ENCODE measurements at regions not wholly inside any gene's neighbourhood (a gene's known extent, or its start where the extent isn't known, plus 50 kb on each side); places are given as distances from the start of the nearest gene placed in this dataset.
"Not testable (repeated sequence)": the region's sequence is repeated elsewhere in the genome, so short reads cannot be mapped to it uniquely, and the experiment has no call there.

DNA sequence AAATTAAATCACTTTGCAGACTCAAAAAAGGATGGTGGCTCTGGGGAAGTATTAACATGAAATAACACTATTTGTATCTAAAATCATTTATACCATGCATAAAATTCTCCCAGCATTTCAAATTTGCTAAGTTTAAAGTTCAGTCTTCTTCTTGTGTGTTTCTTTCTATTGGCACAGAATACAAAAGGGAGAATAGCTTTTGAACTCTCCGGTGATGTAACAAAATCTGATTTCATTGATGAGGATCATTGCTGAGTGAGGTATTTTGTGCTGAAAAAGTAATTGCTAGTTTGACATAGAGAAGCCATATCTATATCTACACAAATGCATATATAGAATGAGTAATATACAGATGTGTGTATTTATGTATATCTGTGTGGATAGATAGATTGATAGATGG lies 174.8 kb downstream of the LACC1 start:
- Mint-ChIP-seq H3K27ac (no peak overlapping the region), H3K4me3 (no peak overlapping the region), H3K36me3 (ENCODE audit: insufficient read depth in 2 of 2) (no peaks in the 10 kb centered on the region), H3K4me1 (ENCODE audit: low read depth) (peaks cover 9% of the 10 kb centered on the region), H3K27me3 (ENCODE audit: low read depth) (peaks cover 36% of the 10 kb centered on the region), H3K9me3 (no peaks in the 10 kb centered on the region)
- ATAC-seq (replicated peaks in 1 of 2): no peak
- DNase-seq: no peak

- Mint-ChIP-seq H3K4me3 (peak overlapping the region; percentile 13 to 37), H3K27me3 (ENCODE audit: low read depth) (peaks cover 43% of the 10 kb centered on the region)
- not testable (repeated sequence) for H3K27ac Mint-ChIP-seq; DNase-seq; H3K36me3 Mint-ChIP-seq (ENCODE audit: insufficient read depth in 2 of 2); H3K4me1 Mint-ChIP-seq (ENCODE audit: low read depth); ATAC-seq (replicated peaks in 1 of 2); H3K9me3 Mint-ChIP-seq
These were observed 176.0 kb downstream of the LACC1 start for GRCh38 chr13:44055681-44056080.

- H3K36me3 Mint-ChIP-seq (ENCODE audit: insufficient read depth in 2 of 2): no peaks in the 10 kb centered on the region
- ATAC-seq (replicated peaks in 1 of 2): no peak
- no peaks in the 10 kb centered on the region for H3K9me3 Mint-ChIP-seq
- H3K4me3 Mint-ChIP-seq: no peak overlapping the region
- peaks cover 9% of the 10 kb centered on the region for H3K4me1 Mint-ChIP-seq (ENCODE audit: low read depth)
- DNase-seq: no peak
- no peak overlapping the region for H3K27ac Mint-ChIP-seq
- peaks cover 43% of the 10 kb centered on the region for H3K27me3 Mint-ChIP-seq (ENCODE audit: low read depth)
These were observed 178.4 kb downstream of the LACC1 start for GRCh38 chr13:44058067-44058466.

- ATAC-seq (replicated peaks in 1 of 2) (no peak), DNase-seq (no peak)
- no peaks in the 10 kb centered on the region for H3K36me3 Mint-ChIP-seq (ENCODE audit: insufficient read depth in 2 of 2)
- H3K27me3 Mint-ChIP-seq (ENCODE audit: low read depth): peaks cover 43% of the 10 kb centered on the region
- no peak overlapping the region for H3K4me3 Mint-ChIP-seq
- H3K4me1 Mint-ChIP-seq (ENCODE audit: low read depth): peaks cover 9% of the 10 kb centered on the region
- H3K9me3 Mint-ChIP-seq: no peaks in the 10 kb centered on the region
- H3K27ac Mint-ChIP-seq: no peak overlapping the region
These were observed 179.0 kb downstream of the LACC1 start for GRCh38 chr13:44058624-44059215.

DNA sequence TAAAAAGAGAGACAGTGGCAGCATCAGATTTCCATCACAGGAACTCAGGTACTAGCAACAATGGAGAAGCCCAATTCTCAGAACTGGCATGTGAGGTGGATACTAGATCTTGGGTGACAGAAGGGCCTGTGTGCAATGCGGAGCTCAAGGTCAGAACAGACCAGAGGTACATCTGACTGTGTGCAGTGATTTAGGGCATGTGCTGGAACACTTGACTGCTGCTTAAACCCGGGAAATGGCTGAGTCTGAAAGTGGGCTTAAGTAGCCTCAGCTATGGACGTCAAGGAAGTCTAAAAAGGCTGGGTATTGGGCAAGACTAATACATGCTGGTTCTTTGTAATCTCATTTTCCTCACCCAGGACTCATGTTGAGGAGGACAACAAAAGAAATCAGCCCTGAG lies 182.2 kb downstream of the LACC1 start:
- H3K4me3 Mint-ChIP-seq: no peak overlapping the region
- H3K36me3 Mint-ChIP-seq (ENCODE audit: insufficient read depth in 2 of 2): peaks cover 0 to under 1% of the 10 kb centered on the region in 2 donors
- H3K4me1 Mint-ChIP-seq (ENCODE audit: low read depth): no peaks in the 10 kb centered on the region
- H3K9me3 Mint-ChIP-seq: no peaks in the 10 kb centered on the region
- peaks cover 42% of the 10 kb centered on the region for H3K27me3 Mint-ChIP-seq (ENCODE audit: low read depth)
- DNase-seq: no peak
- no peak overlapping the region for H3K27ac Mint-ChIP-seq
- no peak for ATAC-seq (replicated peaks in 1 of 2)

DNA sequence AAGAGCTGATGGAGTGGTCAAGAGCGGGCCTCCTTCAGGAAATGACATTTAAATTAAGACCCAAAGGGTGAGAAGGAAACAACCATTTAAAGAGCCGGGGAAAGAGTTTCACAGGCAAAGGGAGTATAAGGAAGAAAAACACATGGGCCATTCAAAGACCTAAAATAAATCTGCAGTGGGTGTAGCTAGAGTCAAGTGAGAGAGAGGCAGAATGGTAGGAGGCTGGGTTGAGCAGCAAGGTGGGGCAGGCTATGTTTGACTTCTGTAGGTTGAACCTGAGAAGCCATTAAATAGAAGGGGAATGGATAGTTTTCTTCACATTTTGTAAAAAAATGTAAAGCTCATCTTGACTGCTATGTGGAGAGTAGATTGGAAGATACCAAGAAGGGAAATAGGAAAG lies 183.8 kb downstream of the LACC1 start:
- Mint-ChIP-seq H3K4me3 (no peak overlapping the region), H3K4me1 (ENCODE audit: low read depth) (no peaks in the 10 kb centered on the region), H3K36me3 (ENCODE audit: insufficient read depth in 2 of 2) (peaks cover 0 to 1% of the 10 kb centered on the region in 2 donors), H3K27ac (no peak overlapping the region), H3K9me3 (no peaks in the 10 kb centered on the region), H3K27me3 (ENCODE audit: low read depth) (peaks cover 30% of the 10 kb centered on the region)
- no peak for ATAC-seq (replicated peaks in 1 of 2)
- no peak for DNase-seq

GRCh38 chr13:44063881-44064280 lies 184.2 kb downstream of the LACC1 start:
- peaks cover 32% of the 10 kb centered on the region for H3K27me3 Mint-ChIP-seq (ENCODE audit: low read depth)
- H3K27ac Mint-ChIP-seq: no peak overlapping the region
- no peaks in the 10 kb centered on the region for H3K9me3 Mint-ChIP-seq
- ATAC-seq (replicated peaks in 1 of 2) (no peak), DNase-seq (no peak)
- peaks cover 0 to 1% of the 10 kb centered on the region in 2 donors for H3K36me3 Mint-ChIP-seq (ENCODE audit: insufficient read depth in 2 of 2)
- H3K4me1 Mint-ChIP-seq (ENCODE audit: low read depth): no peaks in the 10 kb centered on the region
- H3K4me3 Mint-ChIP-seq: no peak overlapping the region

GRCh38 chr13:44064357-44064756 lies 184.7 kb downstream of the LACC1 start:
- H3K27ac Mint-ChIP-seq: no peak overlapping the region
- no peaks in the 10 kb centered on the region for H3K4me1 Mint-ChIP-seq (ENCODE audit: low read depth)
- H3K4me3 Mint-ChIP-seq: no peak overlapping the region
- peaks cover 34% of the 10 kb centered on the region for H3K27me3 Mint-ChIP-seq (ENCODE audit: low read depth)
- no peaks in the 10 kb centered on the region for H3K9me3 Mint-ChIP-seq
- DNase-seq (no peak), ATAC-seq (replicated peaks in 1 of 2) (no peak)
- peaks cover 0 to 1% of the 10 kb centered on the region in 2 donors for H3K36me3 Mint-ChIP-seq (ENCODE audit: insufficient read depth in 2 of 2)

- Mint-ChIP-seq H3K27me3 (ENCODE audit: low read depth) (peaks cover 28% of the 10 kb centered on the region), H3K36me3 (ENCODE audit: insufficient read depth in 2 of 2) (peaks cover 1 to 8% of the 10 kb centered on the region in 2 donors), H3K27ac (no peak overlapping the region), H3K4me1 (ENCODE audit: low read depth) (no peaks in the 10 kb centered on the region), H3K9me3 (peaks cover 5 to 7% of the 10 kb centered on the region in 2 donors), H3K4me3 (no peak overlapping the region)
- DNase-seq: no peak
- no peak for ATAC-seq (replicated peaks in 1 of 2)
These were observed 188.5 kb downstream of the LACC1 start for GRCh38 chr13:44068169-44068568.

GRCh38 chr13:44068737-44069136 lies 189.0 kb downstream of the LACC1 start:
- H3K36me3 Mint-ChIP-seq (ENCODE audit: insufficient read depth in 2 of 2): peaks cover 1 to 8% of the 10 kb centered on the region in 2 donors

GRCh38 chr13:44072536-44072935 lies 192.8 kb downstream of the LACC1 start:
- Mint-ChIP-seq H3K27ac (no peak overlapping the region), H3K9me3 (peaks cover 7 to 9% of the 10 kb centered on the region in 2 donors), H3K27me3 (ENCODE audit: low read depth) (peaks cover 13% of the 10 kb centered on the region), H3K4me3 (no peak overlapping the region), H3K4me1 (ENCODE audit: low read depth) (no peaks in the 10 kb centered on the region), H3K36me3 (ENCODE audit: insufficient read depth in 2 of 2) (peaks cover 0 to 8% of the 10 kb centered on the region in 2 donors)
- DNase-seq (no peak), ATAC-seq (replicated peaks in 1 of 2) (no peak)

More at GRCh38 chr13:44068737-44069136, 189.0 kb downstream of the LACC1 start:
- no peaks in the 10 kb centered on the region for H3K4me1 Mint-ChIP-seq (ENCODE audit: low read depth)
- ATAC-seq (replicated peaks in 1 of 2): no peak
- peaks cover 7 to 9% of the 10 kb centered on the region in 2 donors for H3K9me3 Mint-ChIP-seq
- no peak overlapping the region for H3K4me3 Mint-ChIP-seq
- DNase-seq: no peak
- peaks cover 28% of the 10 kb centered on the region for H3K27me3 Mint-ChIP-seq (ENCODE audit: low read depth)
- H3K27ac Mint-ChIP-seq: no peak overlapping the region

- peaks cover 0 to 8% of the 10 kb centered on the region in 2 donors for H3K36me3 Mint-ChIP-seq (ENCODE audit: insufficient read depth in 2 of 2)
- H3K4me3 Mint-ChIP-seq: no peak overlapping the region
- peaks cover under 1% of the 10 kb centered on the region for H3K27me3 Mint-ChIP-seq (ENCODE audit: low read depth)
- peaks cover 6 to 9% of the 10 kb centered on the region in 2 donors for H3K9me3 Mint-ChIP-seq
- no peak overlapping the region for H3K27ac Mint-ChIP-seq
- no peak for ATAC-seq (replicated peaks in 1 of 2)
- H3K4me1 Mint-ChIP-seq (ENCODE audit: low read depth): no peaks in the 10 kb centered on the region
- no peak for DNase-seq
These were observed 194.9 kb downstream of the LACC1 start for GRCh38 chr13:44074611-44075010.

- H3K27ac Mint-ChIP-seq: no peak overlapping the region
- peaks cover 5% of the 10 kb centered on the region for H3K27me3 Mint-ChIP-seq (ENCODE audit: low read depth)
- H3K9me3 Mint-ChIP-seq: peaks cover 4 to 9% of the 10 kb centered on the region in 2 donors
- H3K36me3 Mint-ChIP-seq (ENCODE audit: insufficient read depth in 2 of 2): peaks cover 0 to 8% of the 10 kb centered on the region in 2 donors
- no peaks in the 10 kb centered on the region for H3K4me1 Mint-ChIP-seq (ENCODE audit: low read depth)
- no peak for DNase-seq
- H3K4me3 Mint-ChIP-seq: no peak overlapping the region
- no peak for ATAC-seq (replicated peaks in 1 of 2)
These were observed 195.4 kb downstream of the LACC1 start for GRCh38 chr13:44075113-44075512.

GRCh38 chr13:44078806-44079376 lies 199.2 kb downstream of the LACC1 start:
- Mint-ChIP-seq H3K9me3 (no peaks in the 10 kb centered on the region), H3K4me3 (no peak overlapping the region), H3K36me3 (ENCODE audit: insufficient read depth in 2 of 2) (peaks cover 0 to 2% of the 10 kb centered on the region in 2 donors), H3K27ac (no peak overlapping the region), H3K27me3 (ENCODE audit: low read depth) (peaks cover 6% of the 10 kb centered on the region), H3K4me1 (ENCODE audit: low read depth) (no peaks in the 10 kb centered on the region)
- ATAC-seq (replicated peaks in 1 of 2) (no peak), DNase-seq (no peak)
